Osteoblast (primary cell): ENCODE measurements at regions not wholly inside any gene's neighbourhood (a gene's known extent, or its start where the extent isn't known, plus 50 kb on each side); places are given as distances from the start of the nearest gene placed in this dataset.

Experiments used
- DNase-seq: peaks from one replicate; pipeline ENCODE4 v3.0.0; 2011; ENCODE audit warnings: low spot score, mixed read lengths; ENCODE audit not compliant: insufficient read length; ENCODE audit errors: missing footprints
- H2AFZ ChIP-seq: 2 replicates; pipeline ENCODE4 v1.6.0; 2011; ENCODE audit warnings: mild to moderate bottlenecking, low read length
- H3K27ac ChIP-seq: 2 replicates; pipeline ENCODE4 v1.5.1; 2011; ENCODE audit warnings: mild to moderate bottlenecking, low read depth, low read length, moderate library complexity
- H3K27me3 ChIP-seq: 2 replicates; pipeline ENCODE4 v1.6.0; 2012; ENCODE audit warnings: mild to moderate bottlenecking, control low read depth, inconsistent platforms, low read length, moderate library complexity; ENCODE audit not compliant: insufficient read depth
- H3K36me3 ChIP-seq: 2 replicates; pipeline ENCODE4 v1.5.1; 2011; ENCODE audit warnings: mild to moderate bottlenecking, low read length, control low read depth, moderate library complexity; ENCODE audit not compliant: insufficient read depth
- H3K4me1 ChIP-seq: 2 replicates; pipeline ENCODE4 v1.5.1; 2011; ENCODE audit warnings: mild to moderate bottlenecking, low read length, control low read depth, moderate library complexity; ENCODE audit not compliant: insufficient read depth
- H3K4me2 ChIP-seq: 2 replicates; pipeline ENCODE4 v1.6.0; 2011; ENCODE audit warnings: mild to moderate bottlenecking, low read length; ENCODE audit not compliant: insufficient read depth
- H3K4me3 ChIP-seq: fragments of 200-600 bp; sonication (generic); 3 replicates; pipeline ENCODE4 v1.5.1; 2012; ENCODE audit warnings: mild to moderate bottlenecking, low read length, inconsistent platforms; ENCODE audit not compliant: insufficient read depth
- H3K79me2 ChIP-seq: 2 replicates; pipeline ENCODE4 v1.6.0; 2012; ENCODE audit warnings: mild to moderate bottlenecking, low read length, control low read depth, inconsistent platforms; ENCODE audit not compliant: insufficient read depth
- H3K9me3 ChIP-seq: 2 replicates; pipeline ENCODE4 v1.5.1; 2011; ENCODE audit warnings: low read depth, low read length, control low read depth
- H4K20me1 ChIP-seq: 2 replicates; pipeline ENCODE4 v1.6.0; 2012; ENCODE audit warnings: mild to moderate bottlenecking, low read length, control low read depth; ENCODE audit not compliant: insufficient read depth
- TF ChIP-seq, protein P1 (sequence below): IDR thresholded peaks from 2 replicates; pipeline ENCODE4 v1.5.1; 2011; ENCODE audit warnings: mild to moderate bottlenecking, low read depth, low read length, moderate library complexity; ENCODE audit errors: extremely low read depth

DNA sequence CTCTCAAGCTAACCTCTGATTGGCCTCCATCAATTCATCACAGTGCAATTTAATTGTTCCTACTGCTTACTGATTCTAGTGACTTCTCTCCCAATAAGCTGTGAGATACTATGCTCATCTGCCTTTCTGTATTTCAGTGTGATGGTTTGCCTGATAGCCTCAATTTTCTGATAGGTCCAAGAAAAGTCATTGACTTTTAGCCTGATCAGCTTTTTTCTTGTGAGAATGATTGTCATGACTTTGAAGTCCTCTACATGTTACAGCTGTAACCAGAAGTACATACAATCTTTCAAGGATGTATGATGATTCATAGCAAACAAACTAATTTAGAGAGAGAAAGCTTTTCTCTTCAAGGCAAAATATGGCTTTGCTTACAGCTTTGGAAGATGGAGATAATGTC lies 463.8 kb upstream of the CNTN3 start:
- H2AFZ ChIP-seq = no peak overlapping the region
- TF ChIP-seq, protein P1, sequence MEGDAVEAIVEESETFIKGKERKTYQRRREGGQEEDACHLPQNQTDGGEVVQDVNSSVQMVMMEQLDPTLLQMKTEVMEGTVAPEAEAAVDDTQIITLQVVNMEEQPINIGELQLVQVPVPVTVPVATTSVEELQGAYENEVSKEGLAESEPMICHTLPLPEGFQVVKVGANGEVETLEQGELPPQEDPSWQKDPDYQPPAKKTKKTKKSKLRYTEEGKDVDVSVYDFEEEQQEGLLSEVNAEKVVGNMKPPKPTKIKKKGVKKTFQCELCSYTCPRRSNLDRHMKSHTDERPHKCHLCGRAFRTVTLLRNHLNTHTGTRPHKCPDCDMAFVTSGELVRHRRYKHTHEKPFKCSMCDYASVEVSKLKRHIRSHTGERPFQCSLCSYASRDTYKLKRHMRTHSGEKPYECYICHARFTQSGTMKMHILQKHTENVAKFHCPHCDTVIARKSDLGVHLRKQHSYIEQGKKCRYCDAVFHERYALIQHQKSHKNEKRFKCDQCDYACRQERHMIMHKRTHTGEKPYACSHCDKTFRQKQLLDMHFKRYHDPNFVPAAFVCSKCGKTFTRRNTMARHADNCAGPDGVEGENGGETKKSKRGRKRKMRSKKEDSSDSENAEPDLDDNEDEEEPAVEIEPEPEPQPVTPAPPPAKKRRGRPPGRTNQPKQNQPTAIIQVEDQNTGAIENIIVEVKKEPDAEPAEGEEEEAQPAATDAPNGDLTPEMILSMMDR = no peak
- peaks cover 4% of the 10 kb centered on the region for H3K9me3 ChIP-seq
- H3K27me3 ChIP-seq = no peaks in the 10 kb centered on the region
- H3K36me3 ChIP-seq = no peaks in the 10 kb centered on the region
- H3K4me2 ChIP-seq = no peak overlapping the region
- no peak overlapping the region for H3K4me3 ChIP-seq
- DNase-seq = no peak
- no peaks in the 10 kb centered on the region for H4K20me1 ChIP-seq
- no peak overlapping the region for H3K27ac ChIP-seq
- H3K4me1 ChIP-seq = no peaks in the 10 kb centered on the region
- H3K79me2 ChIP-seq = no peaks in the 10 kb centered on the region

DNA sequence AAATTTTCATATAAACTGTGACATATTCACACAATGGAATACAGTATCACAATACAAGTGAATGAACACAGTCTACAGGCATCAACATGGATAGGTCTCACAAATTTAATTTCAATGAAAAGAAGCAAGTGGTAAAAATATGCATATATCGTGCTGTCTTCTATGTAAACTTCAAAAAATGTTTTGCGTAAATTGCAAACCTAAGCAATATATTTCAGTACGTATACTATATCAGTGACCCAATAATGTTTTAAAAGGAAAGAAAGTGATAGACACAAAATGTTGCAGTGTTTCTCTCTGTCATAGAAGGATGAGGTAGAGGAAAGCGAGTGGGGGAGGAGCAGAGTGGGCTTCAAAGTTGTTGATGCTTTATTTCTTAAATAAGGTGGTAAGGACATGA lies 468.4 kb upstream of the CNTN3 start:
- no peaks in the 10 kb centered on the region for H3K79me2 ChIP-seq
- no peak overlapping the region for H3K27ac ChIP-seq
- TF ChIP-seq, protein P1 = no peak
- H3K4me1 ChIP-seq = no peaks in the 10 kb centered on the region
- no peaks in the 10 kb centered on the region for H3K36me3 ChIP-seq
- no peaks in the 10 kb centered on the region for H3K27me3 ChIP-seq
- no peak for DNase-seq
- no peak overlapping the region for H3K4me2 ChIP-seq
- no peaks in the 10 kb centered on the region for H4K20me1 ChIP-seq
- H3K9me3 ChIP-seq = peaks cover 2% of the 10 kb centered on the region
- no peak overlapping the region for H3K4me3 ChIP-seq
- H2AFZ ChIP-seq = no peak overlapping the region

DNA sequence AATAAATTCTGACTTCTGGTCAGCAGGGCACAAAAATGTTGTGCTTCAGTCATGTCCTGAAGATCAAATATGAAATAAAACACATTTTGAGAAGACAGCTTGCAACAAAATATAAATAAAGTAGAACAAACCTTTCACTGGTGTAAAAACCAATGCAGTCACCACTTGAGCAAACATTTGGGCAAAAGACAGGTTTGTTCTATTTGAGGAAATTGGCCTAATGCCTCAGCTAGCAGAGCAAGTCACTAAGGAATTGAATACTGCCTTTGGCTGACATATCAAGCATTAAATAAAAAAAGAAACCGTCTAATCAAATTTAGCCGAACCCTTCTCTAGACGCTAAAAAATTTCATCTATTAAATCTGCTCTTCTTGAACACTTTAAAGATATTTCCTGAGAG lies 475.4 kb upstream of the CNTN3 start:
- no peak overlapping the region for H3K4me3 ChIP-seq

DNA sequence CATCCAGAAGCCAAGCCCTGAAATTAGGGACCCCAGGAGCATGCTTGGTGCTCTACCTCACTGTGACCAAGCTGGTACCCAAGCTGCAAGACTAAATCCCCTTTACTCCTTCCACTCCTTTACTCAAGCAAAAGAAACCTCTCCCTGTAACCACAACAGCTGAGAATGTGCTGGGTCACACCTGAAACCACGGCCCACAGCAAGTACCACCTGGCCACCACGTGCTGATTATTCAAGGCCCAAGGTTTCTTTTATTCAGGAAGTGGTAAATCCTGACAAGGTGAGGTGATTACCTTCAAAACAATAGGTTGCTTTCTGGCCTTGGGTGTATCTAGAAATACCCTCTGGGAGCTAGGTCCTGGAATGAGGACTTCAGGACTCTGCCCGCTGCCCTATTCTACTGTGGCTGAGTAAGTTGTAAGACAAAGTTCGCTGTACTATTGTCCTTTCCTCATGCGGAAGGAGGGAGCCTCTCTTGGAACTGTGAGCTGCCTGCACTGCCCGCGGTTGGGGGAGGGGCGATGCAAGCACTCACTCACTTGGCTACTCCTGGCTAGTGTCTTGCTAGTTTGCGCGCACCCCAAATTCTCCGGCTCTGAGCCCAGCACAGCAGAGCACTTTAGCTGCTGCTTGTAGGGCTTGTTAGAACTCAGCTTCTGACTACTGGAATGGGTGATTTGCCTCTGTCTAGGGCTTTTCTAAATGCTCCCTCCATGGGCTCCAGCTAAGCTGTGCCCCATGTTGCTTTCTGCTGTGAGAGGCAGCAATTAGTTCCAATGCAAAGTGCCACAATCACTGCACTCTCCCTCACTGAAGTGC lies 487.1 kb upstream of the CNTN3 start:
- Histone ChIP-seq H3K27me3 (no peaks in the 10 kb centered on the region), H3K4me2 (no peak overlapping the region), H3K36me3 (no peaks in the 10 kb centered on the region), H3K79me2 (no peaks in the 10 kb centered on the region), H3K4me1 (no peaks in the 10 kb centered on the region), H3K4me3 (no peak overlapping the region), H3K9me3 (no peaks in the 10 kb centered on the region), H3K27ac (no peak overlapping the region), H2AFZ (no peak overlapping the region), H4K20me1 (no peaks in the 10 kb centered on the region)
- TF ChIP-seq, protein P1 = no peak
- peak; percentile 6 for DNase-seq

More for the DNA sequence above, 475.4 kb upstream of the CNTN3 start:
- TF ChIP-seq, protein P1 = no peak
- no peaks in the 10 kb centered on the region for H3K4me1 ChIP-seq
- no peaks in the 10 kb centered on the region for H3K27me3 ChIP-seq
- H3K36me3 ChIP-seq = no peaks in the 10 kb centered on the region
- no peaks in the 10 kb centered on the region for H3K9me3 ChIP-seq
- H2AFZ ChIP-seq = no peak overlapping the region
- no peaks in the 10 kb centered on the region for H4K20me1 ChIP-seq
- H3K79me2 ChIP-seq = no peaks in the 10 kb centered on the region
- no peak overlapping the region for H3K27ac ChIP-seq
- H3K4me2 ChIP-seq = no peak overlapping the region
- no peak for DNase-seq
